ENCODE measurements at regions not wholly inside any gene's neighbourhood (a gene's known extent, or its start where the extent isn't known, plus 50 kb on each side); places are given as distances from the start of the nearest gene placed in this dataset.

- Mint-ChIP-seq H3K4me1 (peaks cover 0 to 2% (median under 1%) of the 10 kb centered on the region in 4 donors), H3K27ac (no peak overlapping the region), H3K27me3 (no peaks in the 10 kb centered on the region), H3K9me3 (no peaks in the 10 kb centered on the region), H3K36me3 (no peaks in the 10 kb centered on the region), H3K4me3 (no peak overlapping the region)
- ChIA-PET CTCF (ENCODE audit: partially characterized antibody) (interaction anchor here (0.6 to 1.8 kb wide), 5 partner anchors 9 to 311 kb away, joined by 3 to 6 read pairs (median 3); no protein-coding TSS in a partner anchor), POLR2A (ENCODE audit: partially characterized antibody) (no interaction called here)
- H3K27ac ChIP-seq (ENCODE audit: low read depth, low read length), result no peak overlapping the region
- H3K4me3 ChIP-seq (ENCODE audit: low read length in 2 of 2), result no peak overlapping the region
- H3K27me3 ChIP-seq (ENCODE audit: insufficient read depth, low read length), result no peaks in the 10 kb centered on the region
- no peaks in the 10 kb centered on the region for H3K9me3 ChIP-seq (ENCODE audit: control insufficient read depth in 1 of 2, low read length in 2 of 2)
- H3K36me3 ChIP-seq (ENCODE audit: insufficient read depth, low read length), result no peaks in the 10 kb centered on the region
- no peak for DNase-seq
- peaks cover under 1% of the 10 kb centered on the region for H3K4me1 ChIP-seq (ENCODE audit: insufficient read depth, low read length)
- intact Hi-C loops (cut with micrococcal nuclease), result no loop called here
These were observed 56.1 kb downstream of the RMI2 start for GRCh38 chr16:11401161-11402050.

DNA sequence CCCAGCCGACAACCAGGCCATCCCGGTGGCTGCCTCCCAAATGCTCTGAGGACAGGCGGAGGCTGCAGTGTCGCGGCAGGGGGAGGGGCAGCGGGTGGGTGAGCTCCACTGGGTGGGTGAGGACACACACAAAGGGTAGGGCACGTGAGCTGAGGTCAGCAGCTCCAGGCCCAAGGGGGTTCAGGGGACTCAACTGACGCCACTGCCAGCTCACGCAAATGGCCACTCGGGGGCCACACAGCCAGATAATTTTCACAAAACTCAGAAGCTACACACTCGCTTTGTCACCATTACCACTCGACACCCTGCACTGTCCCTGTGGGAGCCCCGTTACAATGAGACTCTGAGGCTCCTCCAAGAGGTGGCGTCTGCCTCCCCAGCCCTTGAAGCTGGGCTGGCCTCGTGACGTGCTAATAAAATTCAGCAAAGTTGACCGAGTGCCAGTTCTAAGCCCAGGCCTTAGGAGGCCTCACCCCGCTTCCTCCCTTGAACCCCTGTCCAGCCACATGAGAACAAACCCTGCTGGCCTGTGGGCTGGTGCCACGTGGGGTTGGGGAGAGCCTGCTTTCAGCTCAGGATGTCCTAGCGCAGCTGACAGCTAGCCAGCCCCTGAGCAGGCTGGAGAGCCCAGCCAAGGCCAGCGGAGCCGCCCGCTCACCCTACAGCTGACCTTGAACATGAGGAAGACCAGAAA lies 56.9 kb downstream of the RMI2 start:
- intact Hi-C loops (cut with micrococcal nuclease), result no loop called here
- no peak overlapping the region for H3K4me3 ChIP-seq (ENCODE audit: low read length in 2 of 2)
- no peak overlapping the region for H3K27ac ChIP-seq (ENCODE audit: low read depth, low read length)
- H3K36me3 Mint-ChIP-seq, result no peaks in the 10 kb centered on the region
- H3K4me1 Mint-ChIP-seq, result peaks cover 0 to 1% (median under 1%) of the 10 kb centered on the region in 4 donors
- H3K36me3 ChIP-seq (ENCODE audit: insufficient read depth, low read length), result no peaks in the 10 kb centered on the region
- CTCF ChIA-PET (ENCODE audit: partially characterized antibody), result interaction anchor here (1.1 to 1.8 kb wide), 3 partner anchors 9 to 12 kb away, joined by 3 to 6 read pairs (median 4); no protein-coding TSS in a partner anchor
- H3K27me3 ChIP-seq (ENCODE audit: insufficient read depth, low read length), result no peaks in the 10 kb centered on the region
- H3K9me3 Mint-ChIP-seq, result no peaks in the 10 kb centered on the region
- no peak overlapping the region for H3K4me3 Mint-ChIP-seq
- POLR2A ChIA-PET (ENCODE audit: partially characterized antibody), result no interaction called here
- no peaks in the 10 kb centered on the region for H3K9me3 ChIP-seq (ENCODE audit: control insufficient read depth in 1 of 2, low read length in 2 of 2)
- no peak overlapping the region for H3K27ac Mint-ChIP-seq
- H3K27me3 Mint-ChIP-seq, result no peaks in the 10 kb centered on the region
- no peak for DNase-seq
- H3K4me1 ChIP-seq (ENCODE audit: insufficient read depth, low read length), result no peaks in the 10 kb centered on the region

DNA sequence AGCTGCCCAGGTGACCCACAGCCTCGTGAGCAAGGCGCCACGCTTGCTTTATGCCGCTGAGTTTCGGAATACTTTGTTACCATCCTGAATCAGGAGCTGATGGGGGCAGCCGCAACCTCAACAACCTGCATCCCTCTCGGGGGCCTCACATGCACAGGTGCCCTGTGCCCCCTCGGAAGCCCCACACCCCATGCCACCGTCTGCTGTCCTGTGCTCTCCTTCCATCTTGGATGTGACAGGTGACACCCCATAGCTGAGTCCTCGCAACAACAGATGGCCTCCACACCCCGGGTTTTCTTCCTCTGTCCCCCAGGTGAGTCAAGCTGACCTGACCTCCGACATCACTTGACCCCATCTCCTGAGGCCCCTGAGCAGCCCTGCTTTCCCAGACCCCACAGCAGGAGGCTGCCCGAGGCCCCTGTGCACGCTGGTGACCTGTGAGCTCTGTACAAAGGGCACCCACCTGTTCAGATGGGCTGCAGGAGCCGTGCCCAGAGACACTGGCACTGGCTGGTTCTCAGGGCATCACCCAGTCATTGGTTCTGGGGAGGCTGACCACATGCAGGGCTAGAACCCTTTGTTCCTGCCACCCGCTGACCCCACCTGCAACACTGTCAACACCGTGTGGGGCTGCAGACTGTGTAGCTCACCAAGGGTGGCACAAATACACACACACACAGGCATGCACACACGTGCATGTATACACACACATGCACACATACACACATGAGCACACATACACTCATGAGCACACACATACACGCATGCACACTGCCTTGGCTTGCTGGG lies 57.7 kb downstream of the RMI2 start:
- no peaks in the 10 kb centered on the region for H3K27me3 ChIP-seq (ENCODE audit: insufficient read depth, low read length)
- Mint-ChIP-seq H3K27me3 (no peaks in the 10 kb centered on the region), H3K4me3 (no peak overlapping the region), H3K4me1 (peaks cover 0 to 6% (median 4%) of the 10 kb centered on the region in 4 donors), H3K27ac (no peak overlapping the region), H3K36me3 (peaks cover 0 to 2% of the 10 kb centered on the region in 2 donors), H3K9me3 (no peaks in the 10 kb centered on the region)
- H3K4me1 ChIP-seq (ENCODE audit: insufficient read depth, low read length), result no peaks in the 10 kb centered on the region
- DNase-seq, result no peak
- H3K9me3 ChIP-seq (ENCODE audit: control insufficient read depth in 1 of 2, low read length in 2 of 2), result no peaks in the 10 kb centered on the region
- no peak overlapping the region for H3K4me3 ChIP-seq (ENCODE audit: low read length in 2 of 2)
- no peak overlapping the region for H3K27ac ChIP-seq (ENCODE audit: low read depth, low read length)
- CTCF ChIA-PET (ENCODE audit: partially characterized antibody), result interaction anchor here (0.6 to 1.5 kb wide), 2 partner anchors 10 to 14 kb away, joined by 3 to 4 read pairs; no protein-coding TSS in a partner anchor
- intact Hi-C loops (cut with micrococcal nuclease), result no loop called here
- POLR2A ChIA-PET (ENCODE audit: partially characterized antibody), result no interaction called here
- H3K36me3 ChIP-seq (ENCODE audit: insufficient read depth, low read length), result no peaks in the 10 kb centered on the region

GRCh38 chr16:11403534-11403795 lies 58.2 kb downstream of the RMI2 start:
- Histone ChIP-seq H3K27me3 (ENCODE audit: insufficient read depth, low read length) (no peaks in the 10 kb centered on the region), H3K27ac (ENCODE audit: low read depth, low read length) (no peak overlapping the region), H3K4me3 (ENCODE audit: low read length in 2 of 2) (no peak overlapping the region), H3K4me1 (ENCODE audit: insufficient read depth, low read length) (no peaks in the 10 kb centered on the region), H3K36me3 (ENCODE audit: insufficient read depth, low read length) (no peaks in the 10 kb centered on the region), H3K9me3 (ENCODE audit: control insufficient read depth in 1 of 2, low read length in 2 of 2) (no peaks in the 10 kb centered on the region)
- DNase-seq, result no peak
- Mint-ChIP-seq H3K4me3 (no peak overlapping the region), H3K27ac (no peak overlapping the region), H3K9me3 (no peaks in the 10 kb centered on the region), H3K4me1 (peaks cover 0 to 6% (median 4%) of the 10 kb centered on the region in 4 donors), H3K36me3 (peaks cover 0 to 2% of the 10 kb centered on the region in 2 donors), H3K27me3 (no peaks in the 10 kb centered on the region)
- intact Hi-C loops (cut with micrococcal nuclease), result no loop called here
- POLR2A ChIA-PET (ENCODE audit: partially characterized antibody), result no interaction called here
- CTCF ChIA-PET (ENCODE audit: partially characterized antibody), result interaction anchor here (0.6 kb wide), 1 partner anchor 14 kb away, joined by 3 read pairs; no protein-coding TSS in a partner anchor

- no peaks in the 10 kb centered on the region for H3K9me3 Mint-ChIP-seq
- Histone ChIP-seq H3K27me3 (ENCODE audit: insufficient read depth, low read length) (no peaks in the 10 kb centered on the region), H3K4me3 (ENCODE audit: low read length in 2 of 2) (no peak overlapping the region), H3K4me1 (ENCODE audit: insufficient read depth, low read length) (no peaks in the 10 kb centered on the region), H3K9me3 (ENCODE audit: control insufficient read depth in 1 of 2, low read length in 2 of 2) (no peaks in the 10 kb centered on the region), H3K36me3 (ENCODE audit: insufficient read depth, low read length) (no peaks in the 10 kb centered on the region), H3K27ac (ENCODE audit: low read depth, low read length) (no peak overlapping the region)
- ChIA-PET CTCF (ENCODE audit: partially characterized antibody) (interaction anchor here (0.6 to 3.5 kb wide), 2 partner anchors 15 to 440 kb away, joined by 3 to 28 read pairs; no protein-coding TSS in a partner anchor), POLR2A (ENCODE audit: partially characterized antibody) (no interaction called here)
- no peaks in the 10 kb centered on the region for H3K27me3 Mint-ChIP-seq
- peaks cover 0 to 6% (median 4%) of the 10 kb centered on the region in 4 donors for H3K4me1 Mint-ChIP-seq
- no peak for DNase-seq
- H3K27ac Mint-ChIP-seq, result no peak overlapping the region
- H3K4me3 Mint-ChIP-seq, result no peak overlapping the region
- intact Hi-C loops (cut with micrococcal nuclease), result loop anchor here (2.0 kb wide), 1 partner anchor 439 kb away; no protein-coding TSS in a partner anchor
- peaks cover 0 to 2% of the 10 kb centered on the region in 2 donors for H3K36me3 Mint-ChIP-seq
These were observed 58.7 kb downstream of the RMI2 start for GRCh38 chr16:11403920-11404319.

DNA sequence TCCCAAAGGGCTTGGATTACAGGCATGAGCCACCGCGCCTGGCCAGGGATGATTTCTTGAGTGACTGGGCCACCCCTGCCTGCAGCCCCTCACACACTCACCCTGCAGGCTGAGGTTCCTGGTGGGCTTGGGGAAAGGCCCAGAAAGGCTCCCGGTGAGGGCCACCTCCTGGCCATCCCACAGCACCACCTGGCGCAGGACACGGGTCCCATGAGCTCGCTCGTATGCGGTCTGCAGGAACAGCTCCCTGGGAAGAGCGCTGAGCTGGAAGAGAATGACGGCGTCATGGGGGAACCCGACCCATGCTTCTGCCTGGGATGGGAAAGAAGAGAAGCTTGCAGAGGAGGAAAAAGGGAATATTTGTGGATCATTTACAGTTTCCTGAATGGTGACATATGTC lies 59.3 kb downstream of the RMI2 start:
- H3K27me3 ChIP-seq (ENCODE audit: insufficient read depth, low read length), result no peaks in the 10 kb centered on the region
- Mint-ChIP-seq H3K4me3 (no peak overlapping the region), H3K4me1 (peaks cover 0 to 6% (median 4%) of the 10 kb centered on the region in 4 donors), H3K9me3 (no peaks in the 10 kb centered on the region), H3K36me3 (peaks cover 0 to 2% of the 10 kb centered on the region in 2 donors), H3K27me3 (no peaks in the 10 kb centered on the region), H3K27ac (no peak overlapping the region)
- no peak overlapping the region for H3K27ac ChIP-seq (ENCODE audit: low read depth, low read length)
- POLR2A ChIA-PET (ENCODE audit: partially characterized antibody), result no interaction called here
- CTCF ChIA-PET (ENCODE audit: partially characterized antibody), result interaction anchor here (1.1 to 4.6 kb wide), 5 partner anchors 9 to 663 kb away, joined by 3 to 44 read pairs (median 28); no protein-coding TSS in a partner anchor
- H3K9me3 ChIP-seq (ENCODE audit: control insufficient read depth in 1 of 2, low read length in 2 of 2), result no peaks in the 10 kb centered on the region
- H3K4me1 ChIP-seq (ENCODE audit: insufficient read depth, low read length), result no peaks in the 10 kb centered on the region
- DNase-seq, result no peak
- H3K36me3 ChIP-seq (ENCODE audit: insufficient read depth, low read length), result no peaks in the 10 kb centered on the region
- no peak overlapping the region for H3K4me3 ChIP-seq (ENCODE audit: low read length in 2 of 2)
- intact Hi-C loops (cut with micrococcal nuclease), result loop anchor here (2.0 kb wide), 1 partner anchor 440 kb away; no protein-coding TSS in a partner anchor

Data from CD4-positive, alpha-beta memory T cell (primary cell).